Transverse colon (tissue), 4 donors: ENCODE measurements at regions not wholly inside any gene's neighbourhood (a gene's known extent, or its start where the extent isn't known, plus 50 kb on each side); places are given as distances from the start of the nearest gene placed in this dataset.

ENCODE experiments used
- DNase-seq: peaks from one replicate; pipeline ENCODE4 v3.0.0-alpha.2; 2019
- H3K27ac ChIP-seq, 4 donors: fragments of 200-600 bp; sonication (generic); 2 replicates each; pipeline ENCODE4 v1.5.1; 2016 to 2018; ENCODE audit warnings: inconsistent platforms in 4 of 4
- H3K27me3 ChIP-seq: fragments of 200-600 bp; sonication (generic); 2 replicates; pipeline ENCODE4 v1.5.1; 2017; ENCODE audit warnings: inconsistent platforms
- H3K36me3 ChIP-seq, 4 donors: fragments of 200-600 bp; sonication (generic); 2 replicates each; pipeline ENCODE4 v1.5.1; 2017 to 2019; ENCODE audit warnings: inconsistent platforms in 4 of 4
- H3K4me1 ChIP-seq, 4 donors: fragments of 200-600 bp; sonication (generic); 2 replicates each; pipeline ENCODE4 v1.5.1; 2017 to 2020; ENCODE audit warnings: inconsistent platforms in 4 of 4
- H3K4me3 ChIP-seq, 4 donors: fragments of 200-600 bp; sonication (generic); 1 replicate in 1 of 4; 2 replicates in 3 of 4; pipeline versions ENCODE4 v1.5.1 to v1.6.1; 2017 to 2019; ENCODE audit warnings: inconsistent platforms in 4 of 4
- H3K9me3 ChIP-seq, 2 donors: fragments of 200-600 bp; sonication (generic); 2 replicates each; pipeline ENCODE4 v1.5.1; 2017 to 2019; ENCODE audit warnings: inconsistent platforms in 2 of 2
- CTCF ChIP-seq, 5 experiments: fragments of 200-600 bp in 3 of 5; fragments of 450-650 bp in 2 of 5; sonication (generic) in 3 of 5; IDR thresholded peaks; 1 replicate in 2 of 5; 2 replicates in 3 of 5; pipeline ENCODE4 v1.5.1; 2016 to 2017; ENCODE audit warnings: antibody characterized with exemption in 5 of 5, inconsistent platforms in 3 of 5, mild to moderate bottlenecking in 2 of 5, moderate library complexity in 1 of 5
- EP300 ChIP-seq: sonication (generic); formaldehyde crosslinking; IDR thresholded peaks from one replicate; pipeline ENCODE4 v1.6.1; 2017; ENCODE audit warnings: antibody characterized with exemption, low read depth
- POLR2A ChIP-seq: fragments of 450-650 bp; IDR thresholded peaks from one replicate; pipeline ENCODE4 v1.6.1; 2016; ENCODE audit warnings: antibody characterized with exemption, mild to moderate bottlenecking, moderate library complexity
- POLR2AphosphoS5 ChIP-seq, 3 donors: sonication (generic); formaldehyde crosslinking; IDR thresholded peaks; one replicate each; pipeline ENCODE4 v1.6.1; 2016; ENCODE audit warnings: antibody characterized with exemption in 3 of 3
- WGBS, 2 donors: methylation state at CpG; one replicate each; pipeline ENCODE4 v1.1.5; 2018; ENCODE audit warnings: low coverage in 1 of 2; 5-methylcytosine and 5-hydroxymethylcytosine counted together
- in situ Hi-C, 4 donors: fragments of 200-750 bp; cut with MboI; loops; one replicate each; pipeline versions ENCODE4 v1.15.0 to v1.15.1; 2017; ENCODE audit warnings: low sequenced_read_pairs in 3 of 4, low pct_ligation_motif_present in 1 of 4, low pct_unique_long_range_greater_than_20kb in 1 of 4
- intact Hi-C: fragments of 100-400 bp; cut with DNase I; formaldehyde crosslinking; loops from one replicate; pipeline ENCODE4 v1.15.1; 2023; ENCODE audit warnings: low total_unique reads

DNA sequence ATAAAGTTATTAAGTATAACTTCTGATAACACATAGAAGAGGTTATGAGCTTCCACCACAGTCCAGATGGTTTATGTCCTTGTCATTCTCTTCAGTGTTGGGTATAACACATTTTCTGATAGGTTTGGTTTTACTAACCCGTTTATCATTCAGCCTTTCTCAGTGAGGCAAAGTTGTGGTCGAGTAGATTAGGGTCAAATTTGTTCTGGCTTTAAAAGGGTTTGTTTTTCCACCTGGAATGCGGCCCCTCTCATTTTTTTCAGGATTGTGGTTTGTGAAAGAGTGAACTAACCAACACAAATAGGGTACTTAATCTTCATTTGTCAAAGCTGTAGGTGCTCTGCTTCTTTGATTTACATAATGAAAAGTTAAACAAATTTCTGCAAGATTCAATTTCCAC lies 204.2 kb upstream of the ASCC3 start:
- no peak for DNase-seq
- in situ Hi-C loops (no loop called here), intact Hi-C loops (no loop called here)
- 30 to 37% methylated on average over 3 of the region's 3 CpGs for WGBS, 2 donors
- TF ChIP-seq POLR2AphosphoS5 (IDR thresholded peaks at IDR 0.05) (no peak), EP300 (no peak), POLR2A (no peak), CTCF (IDR thresholded peaks at IDR 0.05) (no peak)
- Histone ChIP-seq H3K27ac (no peak overlapping the region), H3K4me1 (no peaks in the 10 kb centered on the region), H3K36me3 (no peaks in the 10 kb centered on the region), H3K27me3 (no peaks in the 10 kb centered on the region), H3K9me3 (no peaks in the 10 kb centered on the region), H3K4me3 (no peak overlapping the region)

DNA sequence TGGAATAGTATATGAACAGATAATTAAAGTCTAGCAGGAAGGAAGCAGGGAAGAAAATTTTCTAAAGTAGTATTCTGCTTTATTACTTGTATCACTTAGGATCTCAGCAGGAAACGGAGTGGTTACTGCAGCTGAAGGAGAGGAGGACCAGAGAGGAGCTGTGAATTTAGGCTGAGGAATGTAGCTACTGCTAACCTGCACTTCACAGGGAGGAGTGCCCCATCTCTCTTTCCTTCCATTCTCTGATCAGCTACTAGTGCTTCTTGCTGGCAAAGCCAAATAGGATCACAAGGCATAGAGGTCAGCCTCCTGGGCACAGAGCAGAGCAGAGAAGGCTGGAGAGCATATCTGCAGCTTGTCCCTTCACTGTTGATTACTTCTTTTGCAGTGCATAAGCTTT lies 205.3 kb upstream of the ASCC3 start:
- intact Hi-C loops = no loop called here
- no peaks in the 10 kb centered on the region for H3K4me1 ChIP-seq
- WGBS, 2 donors = 50% methylated on average over 1 of the region's 1 CpG; no CpG with 5 or more reads in 1 of the 2 donors
- H3K27me3 ChIP-seq = no peaks in the 10 kb centered on the region
- H3K27ac ChIP-seq = no peak overlapping the region
- DNase-seq = no peak
- no peaks in the 10 kb centered on the region for H3K36me3 ChIP-seq
- no peak for TF ChIP-seq POLR2A
- TF ChIP-seq CTCF (IDR thresholded peaks at IDR 0.05) = no peak
- TF ChIP-seq EP300 = no peak
- no peak for TF ChIP-seq POLR2AphosphoS5 (IDR thresholded peaks at IDR 0.05)
- no peak overlapping the region for H3K4me3 ChIP-seq
- in situ Hi-C loops = no loop called here
- peaks cover 0 to 4% of the 10 kb centered on the region in 2 donors for H3K9me3 ChIP-seq

GRCh38 chr6:101088594-101088993 lies 207.5 kb upstream of the ASCC3 start:
- in situ Hi-C loops = no loop called here
- peaks cover 0 to 4% of the 10 kb centered on the region in 2 donors for H3K9me3 ChIP-seq
- TF ChIP-seq POLR2AphosphoS5 (IDR thresholded peaks at IDR 0.05) (no peak), POLR2A (no peak), CTCF (IDR thresholded peaks at IDR 0.05) (no peak), EP300 (no peak)

DNA sequence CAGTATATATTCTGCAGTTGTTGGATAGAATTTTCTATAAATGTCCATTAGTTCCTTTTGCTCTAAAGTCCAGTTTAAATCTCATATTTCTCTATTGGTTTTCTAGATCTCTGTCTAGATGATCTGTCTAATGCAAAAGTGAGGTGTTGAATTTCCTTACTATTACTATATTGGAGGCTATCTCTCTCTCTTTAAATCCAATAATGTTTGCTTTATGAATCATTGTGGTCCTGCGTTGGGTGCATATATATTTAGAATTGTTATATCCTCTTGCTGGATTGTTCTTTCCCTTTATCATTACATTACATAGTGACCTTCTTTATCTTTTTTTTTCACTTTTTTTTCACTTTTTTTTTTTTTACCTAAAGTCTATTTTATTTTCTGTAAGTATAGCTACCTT lies 208.5 kb upstream of the ASCC3 start:
- no peak overlapping the region for H3K27ac ChIP-seq
- no peak for DNase-seq
- intact Hi-C loops (no loop called here), in situ Hi-C loops (no loop called here)
- H3K4me1 ChIP-seq = no peaks in the 10 kb centered on the region
- no peak overlapping the region for H3K4me3 ChIP-seq
- H3K36me3 ChIP-seq = no peaks in the 10 kb centered on the region
- 59 to 83% methylated on average over 1 of the region's 1 CpG for WGBS, 2 donors
- no peaks in the 10 kb centered on the region for H3K27me3 ChIP-seq
- peaks cover 0 to 4% of the 10 kb centered on the region in 2 donors for H3K9me3 ChIP-seq
- no peak for TF ChIP-seq POLR2AphosphoS5 (IDR thresholded peaks at IDR 0.05)
- TF ChIP-seq POLR2A = no peak
- no peak for TF ChIP-seq EP300
- TF ChIP-seq CTCF (IDR thresholded peaks at IDR 0.05) = no peak

More at GRCh38 chr6:101088594-101088993, 207.5 kb upstream of the ASCC3 start:
- no peak overlapping the region for H3K4me3 ChIP-seq
- DNase-seq = no peak
- no peak overlapping the region for H3K27ac ChIP-seq
- intact Hi-C loops = no loop called here
- no peaks in the 10 kb centered on the region for H3K27me3 ChIP-seq
- no peaks in the 10 kb centered on the region for H3K36me3 ChIP-seq
- 54 to 60% methylated on average over 2 of the region's 2 CpGs for WGBS, 2 donors
- H3K4me1 ChIP-seq = no peaks in the 10 kb centered on the region
